ENCODE measurements at regions not wholly inside any gene's neighbourhood (a gene's known extent, or its start where the extent isn't known, plus 50 kb on each side); places are given as distances from the start of the nearest gene placed in this dataset.

DNA sequence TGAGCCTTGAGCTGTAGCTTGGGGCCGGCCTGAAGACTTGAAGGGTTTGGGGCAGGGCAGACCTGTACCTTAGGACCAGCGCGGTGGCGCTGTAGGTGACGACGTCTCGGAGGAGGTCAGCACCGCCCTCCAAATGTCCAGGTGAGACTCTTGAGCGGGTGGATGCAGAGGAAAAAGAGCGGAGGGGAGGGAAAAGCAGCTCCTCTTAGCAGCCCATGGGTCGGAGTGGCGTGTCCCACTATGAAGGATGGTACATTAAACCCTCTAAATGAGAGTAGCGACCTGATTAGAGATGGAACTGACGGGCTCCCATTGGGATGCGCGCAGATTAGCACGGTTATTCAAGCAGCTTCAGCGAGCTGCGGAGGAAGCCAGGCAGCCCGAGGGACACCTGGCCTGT is 77.0 kb upstream of the MAP1LC3B2 start:
- Histone ChIP-seq H3K27me3 (no peaks in the 10 kb centered on the region), H3K79me2 (no peaks in the 10 kb centered on the region), H3K4me3 (no peak overlapping the region), H3K9me3 (ENCODE audit: low read depth) (no peaks in the 10 kb centered on the region), H2AFZ (no peak overlapping the region), H3K4me2 (no peak overlapping the region), H3K9me2 (replicated peaks; ENCODE audit: insufficient read depth) (no peaks in the 10 kb centered on the region), H3K36me3 (replicated peaks; ENCODE audit: insufficient read depth, low read depth) (no peaks in the 10 kb centered on the region), H4K20me1 (ENCODE audit: insufficient read depth, poor library complexity, severe bottlenecking) (no peaks in the 10 kb centered on the region), H3K27ac (no peak overlapping the region), H3K4me1 (ENCODE audit: insufficient read depth) (no peaks in the 10 kb centered on the region)
- TF ChIP-seq EZH2 (IDR thresholded peaks at IDR 0.05; ENCODE audit: borderline replicate concordance) (no peak), EZH2phosphoT487 (IDR thresholded peaks at IDR 0.05; ENCODE audit: low read depth, severe bottlenecking, unreplicated experiment) (no peak)
- TF ChIP-seq, protein P1, sequence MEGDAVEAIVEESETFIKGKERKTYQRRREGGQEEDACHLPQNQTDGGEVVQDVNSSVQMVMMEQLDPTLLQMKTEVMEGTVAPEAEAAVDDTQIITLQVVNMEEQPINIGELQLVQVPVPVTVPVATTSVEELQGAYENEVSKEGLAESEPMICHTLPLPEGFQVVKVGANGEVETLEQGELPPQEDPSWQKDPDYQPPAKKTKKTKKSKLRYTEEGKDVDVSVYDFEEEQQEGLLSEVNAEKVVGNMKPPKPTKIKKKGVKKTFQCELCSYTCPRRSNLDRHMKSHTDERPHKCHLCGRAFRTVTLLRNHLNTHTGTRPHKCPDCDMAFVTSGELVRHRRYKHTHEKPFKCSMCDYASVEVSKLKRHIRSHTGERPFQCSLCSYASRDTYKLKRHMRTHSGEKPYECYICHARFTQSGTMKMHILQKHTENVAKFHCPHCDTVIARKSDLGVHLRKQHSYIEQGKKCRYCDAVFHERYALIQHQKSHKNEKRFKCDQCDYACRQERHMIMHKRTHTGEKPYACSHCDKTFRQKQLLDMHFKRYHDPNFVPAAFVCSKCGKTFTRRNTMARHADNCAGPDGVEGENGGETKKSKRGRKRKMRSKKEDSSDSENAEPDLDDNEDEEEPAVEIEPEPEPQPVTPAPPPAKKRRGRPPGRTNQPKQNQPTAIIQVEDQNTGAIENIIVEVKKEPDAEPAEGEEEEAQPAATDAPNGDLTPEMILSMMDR (IDR thresholded peaks at IDR 0.05; ENCODE audit: poor library complexity): no peak
- WGBS (ENCODE audit: low lambda C conversion rate, missing lambda C conversion rate): 95% methylated on average over 19 of the region's 20 CpGs
- no peak for DNase-seq (ENCODE audit: low spot score)

DNA sequence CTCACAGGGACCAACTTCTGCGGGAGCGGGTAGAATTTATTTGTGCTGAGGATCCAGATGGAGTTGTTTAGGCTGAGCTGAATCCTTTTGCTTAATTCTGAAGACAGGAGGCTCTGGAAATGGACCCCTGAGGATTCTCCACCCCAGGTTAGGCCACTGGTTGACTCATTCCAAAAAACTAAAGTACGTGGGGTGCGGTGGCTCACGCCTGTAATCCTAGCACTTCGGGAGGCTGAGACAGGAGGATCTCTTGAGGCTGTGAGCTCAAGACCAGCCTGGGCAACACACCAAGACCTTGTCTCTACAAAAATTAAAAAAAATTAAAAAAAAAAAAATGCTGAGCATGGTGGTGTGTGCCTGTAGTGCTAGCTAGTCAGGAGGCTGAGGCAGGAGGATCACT is 76.3 kb upstream of the MAP1LC3B2 start:
- Histone ChIP-seq H3K27me3 (no peaks in the 10 kb centered on the region), H3K36me3 (replicated peaks; ENCODE audit: insufficient read depth, low read depth) (no peaks in the 10 kb centered on the region), H3K4me1 (ENCODE audit: insufficient read depth) (no peaks in the 10 kb centered on the region), H3K79me2 (no peaks in the 10 kb centered on the region), H3K9me3 (ENCODE audit: low read depth) (no peaks in the 10 kb centered on the region), H3K4me2 (no peak overlapping the region), H3K27ac (no peak overlapping the region), H3K4me3 (no peak overlapping the region), H3K9me2 (replicated peaks; ENCODE audit: insufficient read depth) (no peaks in the 10 kb centered on the region), H4K20me1 (ENCODE audit: insufficient read depth, poor library complexity, severe bottlenecking) (no peaks in the 10 kb centered on the region), H2AFZ (no peak overlapping the region)
- no peak for DNase-seq (ENCODE audit: low spot score)
- WGBS (ENCODE audit: low lambda C conversion rate, missing lambda C conversion rate): 90% methylated on average over 6 of the region's 6 CpGs
- TF ChIP-seq EZH2phosphoT487 (IDR thresholded peaks at IDR 0.05; ENCODE audit: low read depth, severe bottlenecking, unreplicated experiment) (no peak), EZH2 (IDR thresholded peaks at IDR 0.05; ENCODE audit: borderline replicate concordance) (no peak)
- TF ChIP-seq, protein P1 (IDR thresholded peaks at IDR 0.05; ENCODE audit: poor library complexity): no peak

DNA sequence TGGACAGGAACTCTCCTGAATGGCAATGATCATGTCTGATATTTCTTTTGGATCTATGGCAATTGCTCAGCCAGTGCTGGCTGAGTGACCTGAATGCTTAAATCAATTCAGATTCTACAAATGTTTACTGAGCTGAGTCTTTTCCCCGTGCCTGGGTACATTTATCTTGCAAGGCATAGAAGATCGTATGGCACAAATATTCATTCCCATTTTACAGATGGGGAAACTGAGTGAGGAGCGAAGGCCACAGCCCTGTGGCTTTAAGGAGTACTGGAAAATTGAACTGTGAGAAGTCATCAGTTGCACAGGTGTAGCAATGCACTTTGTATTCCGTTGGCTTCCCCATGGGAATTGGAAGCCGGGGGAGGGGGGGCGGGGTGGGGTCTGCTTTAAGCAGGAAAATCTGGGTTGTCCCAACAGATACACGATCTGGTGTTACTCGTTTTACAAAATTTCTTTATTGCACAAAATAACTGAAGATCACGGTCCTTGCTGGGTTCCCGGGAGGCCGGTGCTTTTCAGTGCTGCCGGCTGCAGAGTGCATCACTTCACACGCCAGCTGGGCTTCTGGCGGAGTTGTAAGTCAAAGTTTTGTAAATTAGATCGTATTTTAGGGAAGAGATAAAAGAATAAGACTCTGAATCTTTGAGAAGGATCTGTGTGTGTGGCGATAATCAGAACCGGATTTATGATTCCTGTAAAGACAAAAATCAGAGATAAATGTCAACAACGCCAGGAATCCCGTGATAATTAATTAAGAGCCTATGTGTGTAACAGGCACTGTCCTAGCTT is 75.0 kb upstream of the MAP1LC3B2 start:
- no peaks in the 10 kb centered on the region for H3K4me1 ChIP-seq (ENCODE audit: insufficient read depth)
- H4K20me1 ChIP-seq (ENCODE audit: insufficient read depth, poor library complexity, severe bottlenecking): no peaks in the 10 kb centered on the region
- no peaks in the 10 kb centered on the region for H3K36me3 ChIP-seq (replicated peaks; ENCODE audit: insufficient read depth, low read depth)
- TF ChIP-seq EZH2 (IDR thresholded peaks at IDR 0.05; ENCODE audit: borderline replicate concordance) (no peak), EZH2phosphoT487 (IDR thresholded peaks at IDR 0.05; ENCODE audit: low read depth, severe bottlenecking, unreplicated experiment) (no peak)
- TF ChIP-seq, protein P1 (IDR thresholded peaks at IDR 0.05; ENCODE audit: poor library complexity): no peak
- DNase-seq (ENCODE audit: low spot score): no peak
- H3K9me2 ChIP-seq (replicated peaks; ENCODE audit: insufficient read depth): no peaks in the 10 kb centered on the region
- H2AFZ ChIP-seq: no peak overlapping the region
- 79% methylated on average over 17 of the region's 19 CpGs for WGBS (ENCODE audit: low lambda C conversion rate, missing lambda C conversion rate)
- H3K9me3 ChIP-seq (ENCODE audit: low read depth): no peaks in the 10 kb centered on the region
- H3K4me3 ChIP-seq: no peak overlapping the region
- H3K27me3 ChIP-seq: no peaks in the 10 kb centered on the region
- H3K27ac ChIP-seq: no peak overlapping the region
- no peaks in the 10 kb centered on the region for H3K79me2 ChIP-seq
- no peak overlapping the region for H3K4me2 ChIP-seq

Data from hepatocyte (in vitro differentiated cells).